ENCODE measurements at regions not wholly inside any gene's neighbourhood (a gene's known extent, or its start where the extent isn't known, plus 50 kb on each side); places are given as distances from the start of the nearest gene placed in this dataset.

DNA sequence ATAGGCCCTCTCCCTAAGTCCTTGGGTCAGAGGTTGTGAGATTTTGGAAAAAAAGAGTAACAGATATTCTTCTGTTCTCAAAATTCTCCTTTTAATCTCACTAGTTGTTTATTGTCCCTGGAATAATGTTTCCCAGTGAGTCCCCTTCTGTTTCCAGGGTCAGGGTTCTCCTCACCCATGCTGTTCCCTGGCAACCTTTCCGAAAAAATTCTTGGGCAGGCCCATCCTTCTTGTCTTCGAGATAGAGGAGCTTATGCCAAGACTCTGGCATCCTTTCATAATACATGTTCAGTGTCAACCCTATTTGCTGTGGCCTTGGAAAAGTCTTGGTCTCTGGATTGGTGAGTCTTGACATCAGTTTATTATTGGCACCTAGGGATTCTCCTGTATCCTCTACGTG is 212.4 kb upstream of the FAR2 start:
- TF ChIP-seq, protein P1, sequence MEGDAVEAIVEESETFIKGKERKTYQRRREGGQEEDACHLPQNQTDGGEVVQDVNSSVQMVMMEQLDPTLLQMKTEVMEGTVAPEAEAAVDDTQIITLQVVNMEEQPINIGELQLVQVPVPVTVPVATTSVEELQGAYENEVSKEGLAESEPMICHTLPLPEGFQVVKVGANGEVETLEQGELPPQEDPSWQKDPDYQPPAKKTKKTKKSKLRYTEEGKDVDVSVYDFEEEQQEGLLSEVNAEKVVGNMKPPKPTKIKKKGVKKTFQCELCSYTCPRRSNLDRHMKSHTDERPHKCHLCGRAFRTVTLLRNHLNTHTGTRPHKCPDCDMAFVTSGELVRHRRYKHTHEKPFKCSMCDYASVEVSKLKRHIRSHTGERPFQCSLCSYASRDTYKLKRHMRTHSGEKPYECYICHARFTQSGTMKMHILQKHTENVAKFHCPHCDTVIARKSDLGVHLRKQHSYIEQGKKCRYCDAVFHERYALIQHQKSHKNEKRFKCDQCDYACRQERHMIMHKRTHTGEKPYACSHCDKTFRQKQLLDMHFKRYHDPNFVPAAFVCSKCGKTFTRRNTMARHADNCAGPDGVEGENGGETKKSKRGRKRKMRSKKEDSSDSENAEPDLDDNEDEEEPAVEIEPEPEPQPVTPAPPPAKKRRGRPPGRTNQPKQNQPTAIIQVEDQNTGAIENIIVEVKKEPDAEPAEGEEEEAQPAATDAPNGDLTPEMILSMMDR (IDR thresholded peaks at IDR 0.05; ENCODE audit: low read length), result no peak
- no peak for TF ChIP-seq EZH2 (IDR thresholded peaks at IDR 0.05; ENCODE audit: borderline replicate concordance, low read length)
